Hepatocyte (in vitro differentiated cells): ENCODE measurements at regions not wholly inside any gene's neighbourhood (a gene's known extent, or its start where the extent isn't known, plus 50 kb on each side); places are given as distances from the start of the nearest gene placed in this dataset.

Experiments used
- DNase-seq: peaks from one replicate; pipeline ENCODE4 v3.0.0-alpha.2; 2016; ENCODE audit warnings: low spot score
- H2AFZ ChIP-seq: fragments of 200-600 bp; sonication (generic); 2 replicates; pipeline ENCODE4 v1.6.0; 2016; ENCODE audit warnings: antibody characterized with exemption, mild to moderate bottlenecking
- H3K27ac ChIP-seq: fragments of 200-600 bp; sonication (generic); 2 replicates; pipeline ENCODE4 v1.5.1; 2016; ENCODE audit warnings: mild to moderate bottlenecking
- H3K27me3 ChIP-seq: fragments of 200-600 bp; sonication (generic); 2 replicates; pipeline ENCODE4 v1.6.1; 2016
- H3K36me3 ChIP-seq: fragments of 200-600 bp; sonication (generic); replicated peaks from 2 replicates; pipeline ENCODE4 v1.5.1; 2016; ENCODE audit warnings: low read depth; ENCODE audit not compliant: insufficient read depth
- H3K4me1 ChIP-seq: fragments of 200-600 bp; sonication (generic); 2 replicates; pipeline ENCODE4 v1.5.1; 2016; ENCODE audit warnings: mild to moderate bottlenecking, moderate library complexity; ENCODE audit not compliant: insufficient read depth
- H3K4me2 ChIP-seq: fragments of 200-600 bp; sonication (generic); 2 replicates; pipeline ENCODE4 v1.6.0; 2016
- H3K4me3 ChIP-seq: fragments of 200-600 bp; sonication (generic); 2 replicates; pipeline ENCODE4 v1.5.1; 2016; ENCODE audit warnings: mild to moderate bottlenecking
- H3K79me2 ChIP-seq: fragments of 200-600 bp; sonication (generic); 2 replicates; pipeline ENCODE4 v1.6.0; 2017; ENCODE audit warnings: mild to moderate bottlenecking
- H3K9me2 ChIP-seq: fragments of 200-600 bp; sonication (generic); replicated peaks from 2 replicates; pipeline ENCODE4 v1.6.0; 2017; ENCODE audit warnings: mild to moderate bottlenecking; ENCODE audit not compliant: insufficient read depth
- H3K9me3 ChIP-seq: fragments of 200-600 bp; sonication (generic); 2 replicates; pipeline ENCODE4 v1.5.1; 2016; ENCODE audit warnings: low read depth, mild to moderate bottlenecking
- H4K20me1 ChIP-seq: fragments of 200-600 bp; sonication (generic); 2 replicates; pipeline ENCODE4 v1.6.0; 2016; ENCODE audit warnings: mild to moderate bottlenecking; ENCODE audit not compliant: insufficient read depth, poor library complexity, severe bottlenecking
- EZH2 ChIP-seq: fragments of 200-600 bp; sonication (generic); IDR thresholded peaks from 2 replicates; pipeline ENCODE4 v1.6.1; 2016; ENCODE audit warnings: antibody characterized with exemption, mild to moderate bottlenecking, borderline replicate concordance
- EZH2phosphoT487 ChIP-seq: fragments of 200-600 bp; sonication (generic); IDR thresholded peaks from one replicate; pipeline ENCODE4 v1.6.1; 2018; ENCODE audit warnings: antibody characterized with exemption, mild to moderate bottlenecking, low read depth, moderate library complexity; ENCODE audit not compliant: unreplicated experiment, severe bottlenecking
- WGBS: methylation state at CpG from one replicate; pipeline ENCODE4 v1.1.6; 2016; ENCODE audit warnings: low lambda C conversion rate; ENCODE audit errors: missing lambda C conversion rate; 5-methylcytosine and 5-hydroxymethylcytosine counted together
- TF ChIP-seq, protein P1 (sequence below): fragments of 200-600 bp; sonication (generic); IDR thresholded peaks from 2 replicates; pipeline ENCODE4 v1.5.1; 2016; ENCODE audit warnings: antibody characterized with exemption, mild to moderate bottlenecking; ENCODE audit not compliant: poor library complexity

DNA sequence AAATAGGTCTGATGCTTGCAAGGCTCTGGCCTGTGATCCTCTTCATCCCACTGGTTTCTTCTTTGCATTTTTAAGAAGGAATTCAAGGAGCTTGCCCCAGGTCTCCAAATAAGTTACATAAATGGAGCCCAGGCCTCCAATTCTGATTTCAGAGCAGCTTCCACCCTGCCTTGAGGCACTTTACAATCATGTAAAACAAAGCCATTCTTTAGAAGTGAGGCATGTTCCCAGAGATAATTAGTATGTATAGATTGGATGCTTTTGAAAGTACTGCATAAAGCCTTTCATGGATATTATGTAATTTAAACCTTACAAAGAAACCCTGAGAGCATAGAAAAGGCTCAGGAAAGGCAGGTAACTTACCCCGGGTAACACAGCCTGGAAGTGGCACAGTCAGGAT lies 466.5 kb downstream of the MIAT start:
- H3K27me3 ChIP-seq = no peaks in the 10 kb centered on the region
- 95% methylated on average over 1 of the region's 1 CpG for WGBS
- DNase-seq = no peak
- no peaks in the 10 kb centered on the region for H3K79me2 ChIP-seq
- peaks cover 6% of the 10 kb centered on the region for H3K4me1 ChIP-seq
- TF ChIP-seq EZH2 = no peak
- TF ChIP-seq EZH2phosphoT487 = no peak
- TF ChIP-seq, protein P1, sequence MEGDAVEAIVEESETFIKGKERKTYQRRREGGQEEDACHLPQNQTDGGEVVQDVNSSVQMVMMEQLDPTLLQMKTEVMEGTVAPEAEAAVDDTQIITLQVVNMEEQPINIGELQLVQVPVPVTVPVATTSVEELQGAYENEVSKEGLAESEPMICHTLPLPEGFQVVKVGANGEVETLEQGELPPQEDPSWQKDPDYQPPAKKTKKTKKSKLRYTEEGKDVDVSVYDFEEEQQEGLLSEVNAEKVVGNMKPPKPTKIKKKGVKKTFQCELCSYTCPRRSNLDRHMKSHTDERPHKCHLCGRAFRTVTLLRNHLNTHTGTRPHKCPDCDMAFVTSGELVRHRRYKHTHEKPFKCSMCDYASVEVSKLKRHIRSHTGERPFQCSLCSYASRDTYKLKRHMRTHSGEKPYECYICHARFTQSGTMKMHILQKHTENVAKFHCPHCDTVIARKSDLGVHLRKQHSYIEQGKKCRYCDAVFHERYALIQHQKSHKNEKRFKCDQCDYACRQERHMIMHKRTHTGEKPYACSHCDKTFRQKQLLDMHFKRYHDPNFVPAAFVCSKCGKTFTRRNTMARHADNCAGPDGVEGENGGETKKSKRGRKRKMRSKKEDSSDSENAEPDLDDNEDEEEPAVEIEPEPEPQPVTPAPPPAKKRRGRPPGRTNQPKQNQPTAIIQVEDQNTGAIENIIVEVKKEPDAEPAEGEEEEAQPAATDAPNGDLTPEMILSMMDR = no peak
- H3K4me2 ChIP-seq = no peak overlapping the region
- no peak overlapping the region for H3K4me3 ChIP-seq
- no peaks in the 10 kb centered on the region for H4K20me1 ChIP-seq
- H3K9me3 ChIP-seq = no peaks in the 10 kb centered on the region
- H3K36me3 ChIP-seq = no peaks in the 10 kb centered on the region
- no peak overlapping the region for H2AFZ ChIP-seq
- no peak overlapping the region for H3K27ac ChIP-seq
- no peaks in the 10 kb centered on the region for H3K9me2 ChIP-seq

DNA sequence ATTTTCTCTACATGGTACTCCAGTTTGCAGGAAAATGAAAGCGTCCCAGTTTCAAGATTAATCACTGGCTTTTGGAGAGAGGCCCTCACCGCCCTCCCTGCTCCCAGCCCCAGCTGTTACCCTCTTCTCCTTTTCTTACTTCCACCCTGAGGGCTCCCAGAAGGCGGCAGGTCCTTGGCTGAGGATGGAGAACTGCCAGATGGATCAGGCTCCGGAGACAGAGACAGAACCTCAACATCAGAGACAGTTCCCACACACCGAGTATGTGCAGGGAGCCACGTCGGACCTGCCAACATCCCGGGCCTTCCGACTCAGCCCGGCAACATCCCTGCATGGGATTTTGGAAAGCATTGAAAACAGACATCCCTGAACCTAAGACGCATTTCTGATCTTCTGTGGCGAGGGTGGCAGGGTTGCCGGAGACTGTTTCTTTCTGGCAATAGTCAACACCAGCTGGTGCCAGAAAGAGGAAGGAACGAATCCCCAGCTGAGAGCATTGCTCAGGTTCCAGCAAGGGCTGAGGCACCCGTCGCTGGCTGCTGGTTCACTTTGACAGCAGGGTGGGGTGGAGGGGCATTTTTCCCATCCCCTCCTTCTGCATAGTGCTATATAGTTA lies 467.1 kb downstream of the MIAT start:
- Histone ChIP-seq H3K9me3 (no peaks in the 10 kb centered on the region), H3K27ac (no peak overlapping the region), H3K36me3 (no peaks in the 10 kb centered on the region), H3K4me3 (no peak overlapping the region), H3K79me2 (no peaks in the 10 kb centered on the region), H2AFZ (no peak overlapping the region), H3K9me2 (no peaks in the 10 kb centered on the region), H4K20me1 (no peaks in the 10 kb centered on the region), H3K4me1 (peaks cover 6% of the 10 kb centered on the region), H3K27me3 (no peaks in the 10 kb centered on the region), H3K4me2 (no peak overlapping the region)
- no peak for DNase-seq
- 81% methylated on average over 16 of the region's 16 CpGs for WGBS
- TF ChIP-seq EZH2phosphoT487 = no peak
- TF ChIP-seq, protein P1 = no peak
- TF ChIP-seq EZH2 = no peak

DNA sequence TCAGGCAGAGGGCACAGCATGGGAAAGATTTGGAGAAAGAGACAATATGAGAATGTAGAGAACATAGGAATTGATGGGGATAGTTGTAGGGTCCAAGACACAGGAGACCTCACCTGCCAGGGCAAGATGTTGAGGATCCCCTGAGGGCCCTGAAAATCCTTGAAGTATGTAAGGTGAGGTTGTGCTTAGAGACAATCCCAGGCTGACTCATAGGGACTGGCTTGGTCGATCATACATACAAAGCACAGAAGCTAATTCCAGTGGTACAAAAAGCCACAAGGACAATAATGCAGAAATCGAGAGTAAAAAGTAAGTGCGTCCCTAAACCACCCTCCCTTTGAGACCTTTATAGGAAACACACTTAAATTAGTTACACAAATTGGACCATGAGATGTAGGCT lies 468.2 kb downstream of the MIAT start:
- Histone ChIP-seq H3K9me2 (no peaks in the 10 kb centered on the region), H3K27ac (no peak overlapping the region), H3K36me3 (no peaks in the 10 kb centered on the region), H3K9me3 (no peaks in the 10 kb centered on the region), H3K79me2 (no peaks in the 10 kb centered on the region), H3K27me3 (no peaks in the 10 kb centered on the region), H2AFZ (no peak overlapping the region), H4K20me1 (no peaks in the 10 kb centered on the region), H3K4me1 (peaks cover 6% of the 10 kb centered on the region), H3K4me3 (no peak overlapping the region), H3K4me2 (no peak overlapping the region)
- TF ChIP-seq EZH2phosphoT487 = no peak
- TF ChIP-seq, protein P1 = no peak
- TF ChIP-seq EZH2 = no peak
- 91% methylated on average over 3 of the region's 3 CpGs for WGBS
- no peak for DNase-seq
